Liver (tissue), 7 donors: ENCODE measurements at regions not wholly inside any gene's neighbourhood (a gene's known extent, or its start where the extent isn't known, plus 50 kb on each side); places are given as distances from the start of the nearest gene placed in this dataset.

Experiments
- DNase-seq: peaks from one replicate; pipeline ENCODE4 v3.0.0-alpha.2; 2017; ENCODE audit warnings: low spot score
- H3K27ac ChIP-seq, 2 donors: one replicate each; pipeline ENCODE4 v1.7.0; 2013; ENCODE audit warnings: inconsistent platforms in 2 of 2, low read length in 2 of 2, control low read depth in 1 of 2, low read depth in 1 of 2, mild to moderate bottlenecking in 1 of 2
- H3K27me3 ChIP-seq, 4 donors: one replicate each; pipeline versions ENCODE4 v1.6.1 to v1.7.0; 2013; ENCODE audit warnings: low read length in 3 of 4, inconsistent platforms in 1 of 4, mild to moderate bottlenecking in 1 of 4, moderate library complexity in 1 of 4; ENCODE audit not compliant: control insufficient read depth in 4 of 4, insufficient read depth in 4 of 4
- H3K36me3 ChIP-seq, 4 donors: one replicate each; pipeline versions ENCODE4 v1.6.1 to v1.7.0; 2013; ENCODE audit warnings: low read length in 3 of 4, mild to moderate bottlenecking in 3 of 4, low read depth in 1 of 4, moderate library complexity in 1 of 4; ENCODE audit not compliant: control insufficient read depth in 4 of 4, insufficient read depth in 3 of 4
- H3K4me1 ChIP-seq, 4 donors: one replicate each; pipeline versions ENCODE4 v1.6.1 to v1.7.0; 2013; ENCODE audit warnings: low read length in 3 of 4, mild to moderate bottlenecking in 3 of 4, moderate library complexity in 1 of 4; ENCODE audit not compliant: control insufficient read depth in 4 of 4, insufficient read depth in 4 of 4
- H3K4me3 ChIP-seq, 3 donors: one replicate each; pipeline versions ENCODE4 v1.6.1 to v1.7.0; 2013; ENCODE audit warnings: low read length in 3 of 3, control low read depth in 1 of 3, low read depth in 1 of 3, mild to moderate bottlenecking in 1 of 3
- H3K9ac ChIP-seq, 2 donors: one replicate each; pipeline ENCODE4 v1.7.0; 2013; ENCODE audit warnings: low read length in 2 of 2, mild to moderate bottlenecking in 2 of 2, moderate library complexity in 2 of 2, control low read depth in 1 of 2, low read depth in 1 of 2
- H3K9me3 ChIP-seq, 4 donors: one replicate each; pipeline versions ENCODE4 v1.6.1 to v1.7.0; 2013; ENCODE audit warnings: low read length in 3 of 4; ENCODE audit not compliant: control insufficient read depth in 4 of 4
- EGR1 ChIP-seq, 2 donors: IDR thresholded peaks; 2 replicates each; pipeline ENCODE4 v1.6.1; 2016 to 2018; ENCODE audit warnings: antibody characterized with exemption in 2 of 2, low read depth in 2 of 2
- FOXA1 ChIP-seq: IDR thresholded peaks from 2 replicates; pipeline ENCODE4 v1.6.1; 2016; ENCODE audit warnings: antibody characterized with exemption
- GABPA ChIP-seq, 2 donors: IDR thresholded peaks in 1 of 2; conservative IDR thresholded peaks in 1 of 2; 2 replicates each; pipeline ENCODE4 v1.6.1; 2016; ENCODE audit warnings: antibody characterized with exemption in 2 of 2, mild to moderate bottlenecking in 1 of 2, moderate library complexity in 1 of 2
- HNF4A ChIP-seq, 2 donors: conservative IDR thresholded peaks; 2 replicates each; pipeline ENCODE4 v1.6.1; 2016; ENCODE audit warnings: antibody characterized with exemption in 2 of 2, mild to moderate bottlenecking in 2 of 2
- HNF4G ChIP-seq: IDR thresholded peaks from 2 replicates; pipeline ENCODE4 v1.6.1; 2016; ENCODE audit warnings: antibody characterized with exemption
- JUND ChIP-seq, 2 donors: IDR thresholded peaks; 2 replicates each; pipeline ENCODE4 v1.6.1; 2016; ENCODE audit warnings: antibody characterized with exemption in 2 of 2
- MAX ChIP-seq: IDR thresholded peaks from 2 replicates; pipeline ENCODE4 v1.6.1; 2016; ENCODE audit warnings: antibody characterized with exemption
- NR2F2 ChIP-seq: IDR thresholded peaks from 2 replicates; pipeline ENCODE4 v1.6.1; 2016; ENCODE audit warnings: antibody characterized with exemption
- RAD21 ChIP-seq, 2 donors: IDR thresholded peaks; 2 replicates each; pipeline ENCODE4 v1.6.1; 2016; ENCODE audit warnings: antibody characterized with exemption in 2 of 2, mild to moderate bottlenecking in 2 of 2
- REST ChIP-seq: IDR thresholded peaks from 2 replicates; pipeline ENCODE4 v1.6.1; 2016; ENCODE audit warnings: antibody characterized with exemption, mild to moderate bottlenecking
- RXRA ChIP-seq, 2 donors: IDR thresholded peaks; 2 replicates each; pipeline ENCODE4 v1.6.1; 2017 to 2018; ENCODE audit warnings: antibody characterized with exemption in 2 of 2, mild to moderate bottlenecking in 1 of 2
- SP1 ChIP-seq: IDR thresholded peaks from 2 replicates; pipeline ENCODE4 v1.6.1; 2018; ENCODE audit warnings: antibody characterized with exemption, mild to moderate bottlenecking
- TAF1 ChIP-seq: conservative IDR thresholded peaks from 2 replicates; pipeline ENCODE4 v1.6.1; 2016; ENCODE audit warnings: antibody characterized with exemption, mild to moderate bottlenecking
- YY1 ChIP-seq: IDR thresholded peaks from 2 replicates; pipeline ENCODE4 v1.6.1; 2016; ENCODE audit warnings: antibody characterized with exemption, mild to moderate bottlenecking
- ZBTB33 ChIP-seq: IDR thresholded peaks from 2 replicates; pipeline ENCODE4 v1.6.1; 2016; ENCODE audit warnings: antibody characterized with exemption
- WGBS: extraction: QIAGEN DNeasy Blood & Tissue Kit; methylation state at CpG from one replicate; pipeline ENCODE4 v1.1.7; 2013; 5-methylcytosine and 5-hydroxymethylcytosine counted together
- donor health status: healthy.
- donor health status: healthy.
- donor health status: healthy.
- donor health status: healthy.

GRCh38 chr22:27093422-27093821 is 436.0 kb downstream of the MIAT start:
- 63% methylated on average over 4 of the region's 4 CpGs for WGBS
- Histone ChIP-seq H3K9me3 (peaks cover 0 to 3% (median 0%) of the 10 kb centered on the region in 4 donors), H3K27me3 (peaks cover 0 to under 1% (median 0%) of the 10 kb centered on the region in 4 donors), H3K4me3 (no peak overlapping the region), H3K4me1 (no peaks in the 10 kb centered on the region), H3K27ac (no peak overlapping the region), H3K9ac (no peak overlapping the region), H3K36me3 (no peaks in the 10 kb centered on the region)
- TF ChIP-seq TAF1 (no peak), RXRA (IDR thresholded peaks at IDR 0.05) (no peak)
- DNase-seq = no peak

- Histone ChIP-seq H3K4me3 (no peak overlapping the region), H3K9ac (no peak overlapping the region), H3K9me3 (peaks cover 0 to 1% (median 0%) of the 10 kb centered on the region in 4 donors), H3K27ac (no peak overlapping the region), H3K36me3 (no peaks in the 10 kb centered on the region), H3K27me3 (peaks cover 0 to 2% (median 0%) of the 10 kb centered on the region in 4 donors), H3K4me1 (no peaks in the 10 kb centered on the region)
- TF ChIP-seq SP1 = no peak
- no peak for TF ChIP-seq HNF4G
- no peak for TF ChIP-seq REST
- no peak for TF ChIP-seq FOXA1
- no peak for TF ChIP-seq HNF4A (conservative IDR thresholded peaks at IDR 0.05)
- TF ChIP-seq EGR1 (IDR thresholded peaks at IDR 0.05; ENCODE audit: low read depth in 2 of 2) = no peak
- TF ChIP-seq YY1 = no peak
- TF ChIP-seq JUND (IDR thresholded peaks at IDR 0.05) = no peak
- TF ChIP-seq GABPA (IDR thresholded peaks at IDR 0.05 in 1 of 2, conservative IDR thresholded peaks at IDR 0.05 in 1 of 2) = no peak
- no peak for TF ChIP-seq MAX
- no peak for TF ChIP-seq RAD21 (IDR thresholded peaks at IDR 0.05)
- no peak for TF ChIP-seq NR2F2
- TF ChIP-seq ZBTB33 = no peak
- no peak for TF ChIP-seq TAF1
- WGBS = 81% methylated on average over 11 of the region's 11 CpGs
- DNase-seq = no peak
Measured at GRCh38 chr22:27094633-27095308, 437.4 kb downstream of the MIAT start.
